HG03196 (cell line): ENCODE measurements at regions not wholly inside any gene's neighbourhood (a gene's known extent, or its start where the extent isn't known, plus 50 kb on each side); places are given as distances from the start of the nearest gene placed in this dataset.
"Not testable (repeated sequence)": the region's sequence is repeated elsewhere in the genome, so short reads cannot be mapped to it uniquely, and the experiment has no call there.

Experiments
- ATAC-seq: cut with Tn5 transposase; IDR thresholded peaks from one replicate; pipeline ENCODE4 v1.9.1; 2021; ENCODE audit not compliant: unreplicated experiment

GRCh38 chr3:190990898-190991297 is 128.4 kb upstream of the GMNC start:
- no peak for ATAC-seq

- ATAC-seq: no peak
Measured at GRCh38 chr3:190989218-190989617, 126.7 kb upstream of the GMNC start.

GRCh38 chr3:190988102-190988501 is 125.6 kb upstream of the GMNC start:
- no peak for ATAC-seq

GRCh38 chr3:190984502-190985244 is 122.2 kb upstream of the GMNC start:
- no peak for ATAC-seq

- ATAC-seq: peak; percentile 53
Measured at GRCh38 chr3:190983875-190984274, 121.4 kb upstream of the GMNC start.

GRCh38 chr3:190973771-190974170 is 111.3 kb upstream of the GMNC start:
- ATAC-seq: no peak

- no peak for ATAC-seq
Measured at GRCh38 chr3:190972840-190973270, 110.4 kb upstream of the GMNC start.

- no peak for ATAC-seq
Measured at GRCh38 chr3:190972196-190972595, 109.7 kb upstream of the GMNC start.

- no peak for ATAC-seq
Measured at GRCh38 chr3:190970560-190970959, 108.1 kb upstream of the GMNC start.

- no peak for ATAC-seq
Measured at GRCh38 chr3:190968616-190969015, 106.1 kb upstream of the GMNC start.

GRCh38 chr3:190964931-190965330 is 102.4 kb upstream of the GMNC start:
- ATAC-seq: not testable (repeated sequence)

- ATAC-seq: no peak
Measured at GRCh38 chr3:190959077-190959476, 96.6 kb upstream of the GMNC start.

GRCh38 chr3:190941694-190942260 is 79.3 kb upstream of the GMNC start:
- no peak for ATAC-seq

- not testable (repeated sequence) for ATAC-seq
Measured at GRCh38 chr3:190934616-190935015, 72.1 kb upstream of the GMNC start.

- ATAC-seq: no peak
Measured at GRCh38 chr3:190926619-190927018, 64.1 kb upstream of the GMNC start.

- ATAC-seq: no peak
Measured at GRCh38 chr3:190912736-190913135, 50.2 kb upstream of the GMNC start.
